Adrenal gland (tissue), 5 donors: ENCODE measurements at regions not wholly inside any gene's neighbourhood (a gene's known extent, or its start where the extent isn't known, plus 50 kb on each side); places are given as distances from the start of the nearest gene placed in this dataset.

Source experiments
- POLR2A ChIP-seq, 2 donors: fragments of 450-650 bp; IDR thresholded peaks; one replicate each; pipeline ENCODE4 v1.6.1; 2017; ENCODE audit warnings: antibody characterized with exemption in 2 of 2, mild to moderate bottlenecking in 2 of 2, moderate library complexity in 1 of 2
- TF ChIP-seq, protein P1 (sequence below), 6 experiments: fragments of 450-650 bp in 4 of 6; fragments of 200-600 bp in 2 of 6; sonication (generic) in 1 of 6; IDR thresholded peaks; 1 replicate in 5 of 6; 2 replicates in 1 of 6; pipeline versions ENCODE4 v1.5.1 to v1.8.0; 2016 to 2021; ENCODE audit warnings: antibody characterized with exemption in 6 of 6, mild to moderate bottlenecking in 2 of 6, moderate library complexity in 1 of 6
- donor health status: DM: no; HTN: no; CAD: no.

DNA sequence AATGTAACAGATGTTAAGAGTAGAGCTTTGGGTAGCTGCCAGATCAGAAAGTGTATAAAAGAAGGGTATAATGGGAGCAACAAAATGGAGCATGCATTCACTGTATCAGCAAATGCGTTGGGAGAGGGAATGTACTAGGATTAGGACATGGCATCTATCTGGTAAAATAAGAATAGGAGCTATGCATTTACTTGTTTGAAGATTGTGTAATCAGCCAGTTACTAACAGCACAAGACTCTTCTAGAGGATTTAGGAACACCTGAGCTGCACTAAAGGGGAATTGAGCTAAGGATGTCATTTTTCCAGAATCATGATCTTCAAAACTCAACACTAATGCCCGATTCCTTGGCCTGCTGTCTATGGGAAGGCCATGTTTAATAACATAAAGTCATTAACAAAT, 394.2 kb upstream of the TNP1 start:
- TF ChIP-seq, protein P1, sequence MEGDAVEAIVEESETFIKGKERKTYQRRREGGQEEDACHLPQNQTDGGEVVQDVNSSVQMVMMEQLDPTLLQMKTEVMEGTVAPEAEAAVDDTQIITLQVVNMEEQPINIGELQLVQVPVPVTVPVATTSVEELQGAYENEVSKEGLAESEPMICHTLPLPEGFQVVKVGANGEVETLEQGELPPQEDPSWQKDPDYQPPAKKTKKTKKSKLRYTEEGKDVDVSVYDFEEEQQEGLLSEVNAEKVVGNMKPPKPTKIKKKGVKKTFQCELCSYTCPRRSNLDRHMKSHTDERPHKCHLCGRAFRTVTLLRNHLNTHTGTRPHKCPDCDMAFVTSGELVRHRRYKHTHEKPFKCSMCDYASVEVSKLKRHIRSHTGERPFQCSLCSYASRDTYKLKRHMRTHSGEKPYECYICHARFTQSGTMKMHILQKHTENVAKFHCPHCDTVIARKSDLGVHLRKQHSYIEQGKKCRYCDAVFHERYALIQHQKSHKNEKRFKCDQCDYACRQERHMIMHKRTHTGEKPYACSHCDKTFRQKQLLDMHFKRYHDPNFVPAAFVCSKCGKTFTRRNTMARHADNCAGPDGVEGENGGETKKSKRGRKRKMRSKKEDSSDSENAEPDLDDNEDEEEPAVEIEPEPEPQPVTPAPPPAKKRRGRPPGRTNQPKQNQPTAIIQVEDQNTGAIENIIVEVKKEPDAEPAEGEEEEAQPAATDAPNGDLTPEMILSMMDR (IDR thresholded peaks at IDR 0.05): no peak
- no peak for TF ChIP-seq POLR2A (IDR thresholded peaks at IDR 0.05)
